ENCODE measurements at regions not wholly inside any gene's neighbourhood (a gene's known extent, or its start where the extent isn't known, plus 50 kb on each side); places are given as distances from the start of the nearest gene placed in this dataset.

GRCh38 chr5:136808756-136809155 lies 443.4 kb upstream of the TRPC7 start:
- H3K36me3 Mint-ChIP-seq (ENCODE audit: insufficient read depth, unreplicated experiment) = no peaks in the 10 kb centered on the region
- H3K4me1 Mint-ChIP-seq (ENCODE audit: low read depth, unreplicated experiment) = no peaks in the 10 kb centered on the region
- no peaks in the 10 kb centered on the region for H3K9me3 Mint-ChIP-seq (ENCODE audit: unreplicated experiment)
- no peaks in the 10 kb centered on the region for H3K36me3 ChIP-seq (ENCODE audit: control insufficient read depth, insufficient read depth, low read length)
- no TSS peak for BruUV-seq (replicated peaks)
- no peak overlapping the region for H3K27ac Mint-ChIP-seq (ENCODE audit: unreplicated experiment)
- POLR2A ChIA-PET = no interaction called here
- no peak overlapping the region for H3K4me3 Mint-ChIP-seq (ENCODE audit: unreplicated experiment)
- no peaks in the 10 kb centered on the region for H3K9me3 ChIP-seq
- H3K27me3 Mint-ChIP-seq (ENCODE audit: insufficient read depth, unreplicated experiment) = peaks cover 4% of the 10 kb centered on the region
- CTCF ChIA-PET = no interaction called here
- no peaks in the 10 kb centered on the region for H3K4me1 ChIP-seq
- intact Hi-C loops (cut with micrococcal nuclease; ENCODE audit: unreplicated experiment) = no loop called here
- H3K27me3 ChIP-seq (replicated peaks; ENCODE audit: control insufficient read depth, insufficient read depth, low read length) = no peaks in the 10 kb centered on the region; the same call in 1 of the 2 replicates
- no peak for DNase-seq
- H3K4me3 ChIP-seq (ENCODE audit: low read depth, low read length) = no peak overlapping the region
- TF ChIP-seq, protein P1, sequence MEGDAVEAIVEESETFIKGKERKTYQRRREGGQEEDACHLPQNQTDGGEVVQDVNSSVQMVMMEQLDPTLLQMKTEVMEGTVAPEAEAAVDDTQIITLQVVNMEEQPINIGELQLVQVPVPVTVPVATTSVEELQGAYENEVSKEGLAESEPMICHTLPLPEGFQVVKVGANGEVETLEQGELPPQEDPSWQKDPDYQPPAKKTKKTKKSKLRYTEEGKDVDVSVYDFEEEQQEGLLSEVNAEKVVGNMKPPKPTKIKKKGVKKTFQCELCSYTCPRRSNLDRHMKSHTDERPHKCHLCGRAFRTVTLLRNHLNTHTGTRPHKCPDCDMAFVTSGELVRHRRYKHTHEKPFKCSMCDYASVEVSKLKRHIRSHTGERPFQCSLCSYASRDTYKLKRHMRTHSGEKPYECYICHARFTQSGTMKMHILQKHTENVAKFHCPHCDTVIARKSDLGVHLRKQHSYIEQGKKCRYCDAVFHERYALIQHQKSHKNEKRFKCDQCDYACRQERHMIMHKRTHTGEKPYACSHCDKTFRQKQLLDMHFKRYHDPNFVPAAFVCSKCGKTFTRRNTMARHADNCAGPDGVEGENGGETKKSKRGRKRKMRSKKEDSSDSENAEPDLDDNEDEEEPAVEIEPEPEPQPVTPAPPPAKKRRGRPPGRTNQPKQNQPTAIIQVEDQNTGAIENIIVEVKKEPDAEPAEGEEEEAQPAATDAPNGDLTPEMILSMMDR (IDR thresholded peaks at IDR 0.05; ENCODE audit: insufficient read depth in 1 of 2, low read depth in 1 of 2, low read length in 1 of 2, severe bottlenecking in 1 of 2, unreplicated experiment in 1 of 2) = no peak

GRCh38 chr5:136805466-136805865 lies 440.1 kb upstream of the TRPC7 start:
- H3K27me3 Mint-ChIP-seq (ENCODE audit: insufficient read depth, unreplicated experiment) = peaks cover 4% of the 10 kb centered on the region

GRCh38 chr5:136802383-136802782 lies 437.0 kb upstream of the TRPC7 start:
- Histone ChIP-seq H3K27me3 (replicated peaks; ENCODE audit: control insufficient read depth, insufficient read depth, low read length) (no peaks in the 10 kb centered on the region), H3K4me1 (no peaks in the 10 kb centered on the region), H3K9me3 (no peaks in the 10 kb centered on the region), H3K4me3 (ENCODE audit: low read depth, low read length) (no peak overlapping the region), H3K36me3 (ENCODE audit: control insufficient read depth, insufficient read depth, low read length) (no peaks in the 10 kb centered on the region)
- intact Hi-C loops (cut with micrococcal nuclease; ENCODE audit: unreplicated experiment) = loop anchor here (5.0 kb wide), 1 partner anchor 250 kb away; no protein-coding TSS in a partner anchor
- Mint-ChIP-seq H3K27me3 (ENCODE audit: insufficient read depth, unreplicated experiment) (peaks cover 7% of the 10 kb centered on the region), H3K27ac (ENCODE audit: unreplicated experiment) (no peak overlapping the region), H3K9me3 (ENCODE audit: unreplicated experiment) (no peaks in the 10 kb centered on the region), H3K36me3 (ENCODE audit: insufficient read depth, unreplicated experiment) (no peaks in the 10 kb centered on the region), H3K4me3 (ENCODE audit: unreplicated experiment) (no peak overlapping the region), H3K4me1 (ENCODE audit: low read depth, unreplicated experiment) (no peaks in the 10 kb centered on the region)
- no TSS peak for BruUV-seq (replicated peaks)
- POLR2A ChIA-PET = no interaction called here
- CTCF ChIA-PET = no interaction called here
- no peak for DNase-seq
- TF ChIP-seq, protein P1 (IDR thresholded peaks at IDR 0.05; ENCODE audit: insufficient read depth in 1 of 2, low read depth in 1 of 2, low read length in 1 of 2, severe bottlenecking in 1 of 2, unreplicated experiment in 1 of 2) = peak in 1 of 2 experiments; percentile 7

More at GRCh38 chr5:136805466-136805865, 440.1 kb upstream of the TRPC7 start:
- ChIA-PET CTCF (no interaction called here), POLR2A (no interaction called here)
- H3K27me3 ChIP-seq (replicated peaks; ENCODE audit: control insufficient read depth, insufficient read depth, low read length) = no peaks in the 10 kb centered on the region; the same call in 1 of the 2 replicates
- Mint-ChIP-seq H3K27ac (ENCODE audit: unreplicated experiment) (no peak overlapping the region), H3K4me3 (ENCODE audit: unreplicated experiment) (no peak overlapping the region), H3K36me3 (ENCODE audit: insufficient read depth, unreplicated experiment) (no peaks in the 10 kb centered on the region), H3K9me3 (ENCODE audit: unreplicated experiment) (no peaks in the 10 kb centered on the region), H3K4me1 (ENCODE audit: low read depth, unreplicated experiment) (no peaks in the 10 kb centered on the region)
- H3K4me3 ChIP-seq (ENCODE audit: low read depth, low read length) = no peak overlapping the region
- TF ChIP-seq, protein P1 (IDR thresholded peaks at IDR 0.05; ENCODE audit: insufficient read depth in 1 of 2, low read depth in 1 of 2, low read length in 1 of 2, severe bottlenecking in 1 of 2, unreplicated experiment in 1 of 2) = peak; percentile 23 to 33
- no peaks in the 10 kb centered on the region for H3K4me1 ChIP-seq
- no peaks in the 10 kb centered on the region for H3K36me3 ChIP-seq (ENCODE audit: control insufficient read depth, insufficient read depth, low read length)
- H3K9me3 ChIP-seq = no peaks in the 10 kb centered on the region
- intact Hi-C loops (cut with micrococcal nuclease; ENCODE audit: unreplicated experiment) = no loop called here
- no peak for DNase-seq
- BruUV-seq (replicated peaks) = no TSS peak

Measured in Caco-2 (cell line).